Common myeloid progenitor, CD34-positive (primary cell): ENCODE measurements at regions not wholly inside any gene's neighbourhood (a gene's known extent, or its start where the extent isn't known, plus 50 kb on each side); places are given as distances from the start of the nearest gene placed in this dataset.
A peak's percentile ranks its signal among the peaks of the same experiment; 100 is the strongest.
"Not testable (repeated sequence)": the region's sequence is repeated elsewhere in the genome, so short reads cannot be mapped to it uniquely, and the experiment has no call there.

Experiments used
- CTCF ChIA-PET: fragments of 350-600 bp; sonication (Branson Sonifier 250); formaldehyde crosslinking; loops from one replicate; lab custom pipeline; 2021; ENCODE audit warnings: antibody characterized with exemption; lab: Charles Lee
- POLR2A ChIA-PET: fragments of 350-600 bp; sonication (Branson Sonifier 250); formaldehyde crosslinking; loops from one replicate; lab custom pipeline; 2021; ENCODE audit warnings: antibody characterized with exemption; lab: Charles Lee
- DNase-seq, 3 donors: peaks; one replicate each; pipeline versions ENCODE4 v3.0.0 to v3.0.0-alpha.2; 2013
- H3K27ac ChIP-seq, 2 experiments: 1 replicate in 1 of 2; 2 replicates in 1 of 2; pipeline ENCODE4 v1.7.0; 2013; ENCODE audit warnings: inconsistent platforms in 2 of 2, low read length in 2 of 2, mild to moderate bottlenecking in 2 of 2, low read depth in 1 of 2, moderate library complexity in 1 of 2; ENCODE audit not compliant: severe bottlenecking in 2 of 2, insufficient read depth in 1 of 2, poor library complexity in 1 of 2
- H3K27me3 ChIP-seq, 5 experiments: replicated peaks in 2 of 5; 1 replicate in 3 of 5; 2 replicates in 2 of 5; pipeline versions ENCODE4 v1.6.1 to v1.7.0; 2013; ENCODE audit warnings: low read length in 4 of 5, mild to moderate bottlenecking in 2 of 5, moderate library complexity in 2 of 5, inconsistent platforms in 1 of 5; ENCODE audit not compliant: insufficient read depth in 5 of 5, control insufficient read depth in 4 of 5
- H3K36me3 ChIP-seq, 4 experiments: 1 replicate in 2 of 4; 2 replicates in 2 of 4; pipeline versions ENCODE4 v1.6.1 to v1.7.0; 2013; ENCODE audit warnings: low read length in 3 of 4, control low read depth in 1 of 4, mild to moderate bottlenecking in 1 of 4; ENCODE audit not compliant: control insufficient read depth in 4 of 4, insufficient read depth in 4 of 4
- H3K4me1 ChIP-seq, 4 experiments: 1 replicate in 3 of 4; 2 replicates in 1 of 4; pipeline versions ENCODE4 v1.6.1 to v1.7.1; 2013; ENCODE audit warnings: low read length in 3 of 4, mild to moderate bottlenecking in 3 of 4, control low read depth in 1 of 4, inconsistent platforms in 1 of 4, moderate library complexity in 1 of 4; ENCODE audit not compliant: control insufficient read depth in 4 of 4, insufficient read depth in 4 of 4; ENCODE audit errors: control extremely low read depth in 1 of 4
- H3K4me3 ChIP-seq, 7 experiments: 1 replicate in 4 of 7; 2 replicates in 3 of 7; pipeline versions ENCODE4 v1.5.1 to v1.7.0; 2013; ENCODE audit warnings: mild to moderate bottlenecking in 7 of 7, low read length in 6 of 7, moderate library complexity in 6 of 7, inconsistent platforms in 2 of 7, low read depth in 2 of 7, control low read depth in 1 of 7; ENCODE audit not compliant: insufficient read depth in 4 of 7, control insufficient read depth in 1 of 7; ENCODE audit errors: extremely low read depth in 1 of 7
- H3K9me3 ChIP-seq, 5 experiments: 1 replicate in 4 of 5; 2 replicates in 1 of 5; pipeline versions ENCODE4 v1.6.1 to v1.7.1; 2013; ENCODE audit warnings: low read length in 4 of 5, mild to moderate bottlenecking in 2 of 5, inconsistent platforms in 1 of 5, low read depth in 1 of 5, moderate library complexity in 1 of 5; ENCODE audit not compliant: control insufficient read depth in 4 of 5, insufficient read depth in 2 of 5; ENCODE audit errors: control extremely low read depth in 1 of 5
- WGBS: methylation state at CpG from one replicate; pipeline ENCODE4 v1.1.5; 2013; ENCODE audit not compliant: insufficient coverage; 5-methylcytosine and 5-hydroxymethylcytosine counted together

DNA sequence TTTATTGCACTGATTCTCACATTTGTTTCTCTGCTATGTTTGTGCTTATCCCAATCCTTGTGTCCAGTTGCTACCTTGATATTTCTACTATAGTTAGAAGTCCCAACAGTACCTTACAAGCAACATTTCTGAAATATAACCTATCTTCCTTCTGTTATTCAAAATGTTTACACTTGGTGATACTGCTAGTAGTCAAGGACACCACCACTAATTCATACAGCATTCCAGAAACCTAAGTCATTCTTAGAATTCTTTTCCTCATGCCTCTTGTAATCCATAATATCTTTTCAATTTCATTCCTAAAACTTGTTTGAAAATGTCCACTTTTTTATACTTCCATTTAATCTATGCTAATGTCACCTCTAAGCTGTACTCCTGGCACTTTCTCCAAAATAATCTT lies 2132.1 kb downstream of the NCAM2 start:
- no peak for DNase-seq
- ChIA-PET CTCF (no interaction called here), POLR2A (no interaction called here)
- no peaks in the 10 kb centered on the region for H3K36me3 ChIP-seq
- H3K27me3 ChIP-seq, result no peaks in the 10 kb centered on the region
- H3K4me3 ChIP-seq, result no peak overlapping the region
- no peak overlapping the region for H3K27ac ChIP-seq
- H3K9me3 ChIP-seq, result no peaks in the 10 kb centered on the region
- H3K4me1 ChIP-seq, result no peaks in the 10 kb centered on the region

- H3K9me3 ChIP-seq, result no peaks in the 10 kb centered on the region
- no peaks in the 10 kb centered on the region for H3K36me3 ChIP-seq
- no peak for DNase-seq
- WGBS, result 73% methylated on average over 2 of the region's 6 CpGs
- no peaks in the 10 kb centered on the region for H3K27me3 ChIP-seq
- ChIA-PET CTCF (no interaction called here), POLR2A (no interaction called here)
- H3K4me3 ChIP-seq, result no peak overlapping the region
- no peaks in the 10 kb centered on the region for H3K4me1 ChIP-seq
- no peak overlapping the region for H3K27ac ChIP-seq
Measured at GRCh38 chr21:23131177-23131576, 2133.0 kb downstream of the NCAM2 start.

GRCh38 chr21:23138797-23139196 lies 2140.6 kb downstream of the NCAM2 start:
- Histone ChIP-seq H3K4me3 (no peak overlapping the region), H3K27me3 (no peaks in the 10 kb centered on the region), H3K9me3 (peaks cover 0 to 3% (median 0%) of the 10 kb centered on the region in 5 experiments), H3K27ac (no peak overlapping the region), H3K36me3 (no peaks in the 10 kb centered on the region), H3K4me1 (no peaks in the 10 kb centered on the region)
- 100% methylated on average over 2 of the region's 2 CpGs for WGBS
- no peak for DNase-seq
- ChIA-PET CTCF (no interaction called here), POLR2A (no interaction called here)

GRCh38 chr21:23152130-23152529 lies 2153.9 kb downstream of the NCAM2 start:
- no peaks in the 10 kb centered on the region for H3K9me3 ChIP-seq
- no peaks in the 10 kb centered on the region for H3K27me3 ChIP-seq
- H3K4me1 ChIP-seq, result no peaks in the 10 kb centered on the region
- WGBS, result no CpG with 5 or more reads among the region's 1 CpG
- H3K36me3 ChIP-seq, result no peaks in the 10 kb centered on the region
- ChIA-PET CTCF (no interaction called here), POLR2A (no interaction called here)
- no peak overlapping the region for H3K27ac ChIP-seq
- H3K4me3 ChIP-seq, result no peak overlapping the region
- DNase-seq, result no peak

DNA sequence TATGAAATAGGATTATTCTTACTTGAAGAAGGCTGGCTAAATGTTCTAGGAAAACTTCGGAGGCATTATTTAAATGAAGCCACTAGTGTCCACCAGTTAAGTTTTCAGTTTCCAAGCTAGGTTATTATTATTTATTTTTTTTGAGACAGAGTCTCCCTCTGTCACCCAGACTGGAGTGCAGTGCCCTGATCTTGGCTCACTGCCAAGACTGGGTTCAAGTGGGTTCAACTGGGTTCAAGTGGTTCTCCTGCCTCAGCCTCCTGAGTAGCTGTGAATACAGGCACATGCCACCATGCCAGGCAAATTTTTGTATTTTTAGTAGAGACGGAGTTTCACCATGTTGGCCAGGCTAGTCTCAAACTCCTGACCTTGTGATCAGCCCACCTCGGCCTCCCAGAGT lies 2155.6 kb downstream of the NCAM2 start:
- H3K4me1 ChIP-seq, H3K4me3 ChIP-seq, DNase-seq, H3K27me3 ChIP-seq, H3K27ac ChIP-seq, POLR2A ChIA-PET, H3K36me3 ChIP-seq, CTCF ChIA-PET, H3K9me3 ChIP-seq: not testable (repeated sequence)
- WGBS, result 93% methylated on average over 3 of the region's 3 CpGs

DNA sequence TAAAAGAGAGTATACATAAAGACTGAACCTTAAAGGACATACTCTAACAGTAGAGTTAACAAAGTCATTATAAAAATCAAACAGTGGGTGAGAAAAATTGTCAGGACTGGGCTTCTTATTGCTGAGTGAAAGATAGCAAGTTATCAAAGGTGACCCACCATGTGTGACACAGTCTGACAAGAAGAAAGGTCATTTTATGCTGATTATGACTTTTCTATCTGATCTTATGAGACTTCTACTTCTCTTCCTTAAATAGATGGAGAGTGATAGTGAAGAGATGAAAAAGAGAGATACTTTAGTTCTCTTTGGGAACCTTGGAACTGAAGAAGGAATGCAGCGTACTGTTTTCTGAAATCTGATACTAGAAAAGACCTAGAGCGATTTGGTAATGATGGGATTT lies 2157.1 kb downstream of the NCAM2 start:
- no peak for DNase-seq
- WGBS, result no CpG with 5 or more reads among the region's 2 CpGs
- H3K36me3 ChIP-seq, result no peaks in the 10 kb centered on the region
- no peak overlapping the region for H3K4me3 ChIP-seq
- no peaks in the 10 kb centered on the region for H3K4me1 ChIP-seq
- ChIA-PET POLR2A (no interaction called here), CTCF (no interaction called here)
- no peak overlapping the region for H3K27ac ChIP-seq
- H3K27me3 ChIP-seq, result no peaks in the 10 kb centered on the region
- no peaks in the 10 kb centered on the region for H3K9me3 ChIP-seq

GRCh38 chr21:23160914-23161313 lies 2162.7 kb downstream of the NCAM2 start:
- Histone ChIP-seq H3K27ac (no peak overlapping the region), H3K4me1 (no peaks in the 10 kb centered on the region), H3K9me3 (no peaks in the 10 kb centered on the region), H3K36me3 (no peaks in the 10 kb centered on the region), H3K4me3 (no peak overlapping the region), H3K27me3 (no peaks in the 10 kb centered on the region)
- ChIA-PET POLR2A (no interaction called here), CTCF (no interaction called here)
- DNase-seq, result peak in 1 of 3 donors; percentile 1
- WGBS, result no CpG with 5 or more reads among the region's 1 CpG
